T-cell (primary cell): ENCODE measurements at regions not wholly inside any gene's neighbourhood (a gene's known extent, or its start where the extent isn't known, plus 50 kb on each side); places are given as distances from the start of the nearest gene placed in this dataset.

Experiments used
- ATAC-seq, 4 experiments: fragments of 200-7000 bp in 3 of 4; fragments of 150-1000 bp in 1 of 4; cut with Tn5 transposase; replicated peaks in 1 of 4; 1 replicate in 3 of 4; 2 replicates in 1 of 4; pipeline ENCODE4 v1.10.0; 2021; ENCODE audit warnings: moderate library complexity in 3 of 4, mild to moderate bottlenecking in 2 of 4, moderate number of reproducible peaks in 1 of 4
- CTCF ChIA-PET, 2 donors: fragments of 300-600 bp; sonication (Branson Sonifier 250); formaldehyde crosslinking; loops; one replicate each; lab custom pipeline; 2022; ENCODE audit warnings: antibody characterized with exemption in 2 of 2; lab: Charles Lee
- POLR2A ChIA-PET, 2 donors: fragments of 300-600 bp; sonication (Branson Sonifier 250); formaldehyde crosslinking; loops; one replicate each; lab custom pipeline; 2022; ENCODE audit warnings: antibody characterized with exemption in 2 of 2; lab: Charles Lee
- DNase-seq, 35 experiments: peaks; one replicate each; pipeline versions ENCODE4 v3.0.0 to v3.0.0-alpha.2; 2013 to 2023
- H3K27ac ChIP-seq: one replicate; pipeline ENCODE4 v1.5.1; 2013; ENCODE audit warnings: low read length
- H3K27me3 ChIP-seq, 2 experiments: replicated peaks in 1 of 2; 1 replicate in 1 of 2; 2 replicates in 1 of 2; pipeline versions ENCODE4 v1.6.1 to v1.7.0; 2013; ENCODE audit warnings: low read length in 1 of 2, mixed read lengths in 1 of 2; ENCODE audit not compliant: control insufficient read depth in 2 of 2, insufficient read depth in 2 of 2; ENCODE audit errors: extremely low read depth in 1 of 2
- H3K36me3 ChIP-seq, 2 donors: 1 replicate in 1 of 2; 2 replicates in 1 of 2; pipeline versions ENCODE4 v1.6.1 to v1.7.0; 2013; ENCODE audit warnings: low read length in 1 of 2; ENCODE audit not compliant: control insufficient read depth in 2 of 2, insufficient read depth in 1 of 2; ENCODE audit errors: extremely low read depth in 1 of 2
- H3K4me1 ChIP-seq, 2 experiments: 1 replicate in 1 of 2; 2 replicates in 1 of 2; pipeline versions ENCODE4 v1.6.1 to v1.7.0; 2013; ENCODE audit warnings: low read length in 2 of 2, mixed read lengths in 1 of 2; ENCODE audit not compliant: insufficient read depth in 2 of 2, control insufficient read depth in 1 of 2; ENCODE audit errors: extremely low read depth in 1 of 2
- H3K4me3 ChIP-seq, 2 donors: 1 replicate in 1 of 2; 2 replicates in 1 of 2; pipeline versions ENCODE4 v1.5.1 to v1.7.0; 2013; ENCODE audit warnings: mild to moderate bottlenecking in 2 of 2, low read length in 1 of 2, moderate library complexity in 1 of 2; ENCODE audit not compliant: control insufficient read depth in 1 of 2; ENCODE audit errors: extremely low read depth in 1 of 2
- H3K9me3 ChIP-seq: 2 replicates; pipeline ENCODE4 v1.7.0; 2013
- H3K27ac Mint-ChIP-seq, 2 donors: one replicate each; pipeline ENCODE4 v1.8.0; 2020 to 2021; ENCODE audit warnings: mild to moderate bottlenecking in 2 of 2, mixed read lengths in 2 of 2
- H3K27me3 Mint-ChIP-seq, 2 donors: one replicate each; pipeline ENCODE4 v1.8.0; 2021 to 2022; ENCODE audit warnings: mixed read lengths in 2 of 2
- H3K36me3 Mint-ChIP-seq: one replicate; pipeline ENCODE4 v1.8.0; 2021; ENCODE audit warnings: mixed read lengths
- H3K4me1 Mint-ChIP-seq, 3 donors: one replicate each; pipeline ENCODE4 v1.8.0; 2020 to 2022; ENCODE audit warnings: mixed read lengths in 3 of 3, mild to moderate bottlenecking in 1 of 3
- H3K4me3 Mint-ChIP-seq, 3 donors: one replicate each; pipeline ENCODE4 v1.8.0; 2020 to 2022; ENCODE audit warnings: mild to moderate bottlenecking in 3 of 3, mixed read lengths in 3 of 3, moderate library complexity in 3 of 3
- H3K9me3 Mint-ChIP-seq, 3 donors: one replicate each; pipeline ENCODE4 v1.8.0; 2020 to 2022; ENCODE audit warnings: mixed read lengths in 3 of 3
- WGBS: methylation state at CpG from one replicate; pipeline ENCODE4 v1.1.5; 2013; ENCODE audit warnings: missing lambda C conversion rate; ENCODE audit not compliant: insufficient coverage; 5-methylcytosine and 5-hydroxymethylcytosine counted together

DNA sequence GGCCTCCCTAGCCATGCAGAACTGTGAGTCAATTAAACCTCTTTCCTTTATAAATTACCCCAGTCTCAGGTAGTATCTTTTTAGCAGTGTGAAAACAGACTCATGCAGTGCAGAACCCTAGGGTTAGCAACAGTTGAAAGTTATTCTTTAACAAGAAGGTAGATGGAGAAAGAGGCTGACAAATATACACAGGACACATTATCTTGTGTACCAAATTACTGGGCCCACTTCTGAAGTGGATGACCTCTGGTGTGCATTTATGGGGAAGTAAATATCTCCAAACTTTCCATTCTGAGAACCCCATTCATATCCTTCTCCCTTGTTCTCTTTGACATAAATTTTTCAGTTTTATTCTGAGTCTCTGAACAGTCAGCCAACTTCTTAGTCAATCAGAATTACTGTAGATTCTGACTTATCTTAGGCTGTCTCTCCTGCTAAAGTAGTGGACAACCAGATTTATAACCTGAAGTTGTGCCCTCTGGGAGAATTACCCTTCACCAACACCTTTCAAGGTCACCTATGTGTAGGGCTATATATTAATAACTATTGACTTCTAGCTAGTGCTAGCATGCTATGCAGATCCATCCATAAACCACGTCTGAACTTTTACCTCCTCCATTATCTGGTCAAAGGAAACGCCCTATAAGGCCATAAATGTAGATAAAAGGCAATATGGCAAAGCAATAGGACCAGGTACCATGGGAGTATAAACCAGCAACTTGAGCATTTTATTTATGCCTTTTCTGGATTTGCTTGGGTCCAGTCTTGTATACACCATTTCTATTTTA, 72.5 kb upstream of the TAB3 start:
- no peaks in the 10 kb centered on the region for H3K27me3 ChIP-seq
- no peaks in the 10 kb centered on the region for H3K9me3 Mint-ChIP-seq
- H3K36me3 ChIP-seq = no peaks in the 10 kb centered on the region
- H3K27me3 Mint-ChIP-seq = peaks cover 0 to 12% of the 10 kb centered on the region in 2 donors
- H3K4me3 Mint-ChIP-seq = no peak overlapping the region
- no peaks in the 10 kb centered on the region for H3K4me1 Mint-ChIP-seq
- no peak for ATAC-seq
- DNase-seq = no peak
- no peak overlapping the region for H3K27ac Mint-ChIP-seq
- H3K4me1 ChIP-seq = no peaks in the 10 kb centered on the region
- H3K27ac ChIP-seq = no peak overlapping the region
- WGBS = no CpG with 5 or more reads among the region's 2 CpGs
- H3K36me3 Mint-ChIP-seq = no peaks in the 10 kb centered on the region
- H3K4me3 ChIP-seq = no peak overlapping the region
- ChIA-PET CTCF (no interaction called here), POLR2A (no interaction called here)
- H3K9me3 ChIP-seq = no peaks in the 10 kb centered on the region

DNA sequence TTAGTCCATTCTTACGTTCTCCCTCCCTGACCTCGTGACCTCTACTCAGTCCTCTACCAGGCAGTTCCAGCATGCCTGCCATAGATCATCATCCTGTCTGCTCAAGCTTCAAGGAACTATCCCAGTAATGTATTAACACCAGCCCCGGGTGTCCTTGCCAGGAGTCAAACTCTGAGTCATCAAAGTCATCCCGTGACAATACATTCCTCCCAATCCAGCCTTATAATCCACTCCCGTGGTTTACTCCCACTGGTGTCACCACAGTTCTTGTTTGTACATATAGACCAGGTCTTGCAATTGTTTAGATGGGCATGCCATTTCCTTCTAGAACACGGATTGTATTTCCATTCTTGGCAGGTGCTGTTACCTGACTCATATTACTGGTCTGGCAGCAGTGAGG, 68.7 kb upstream of the TAB3 start:
- Histone ChIP-seq H3K27me3 (no peaks in the 10 kb centered on the region), H3K9me3 (no peaks in the 10 kb centered on the region), H3K4me3 (no peak overlapping the region), H3K4me1 (no peaks in the 10 kb centered on the region), H3K36me3 (no peaks in the 10 kb centered on the region), H3K27ac (no peak overlapping the region)
- DNase-seq (no peak), ATAC-seq (no peak)
- POLR2A ChIA-PET = no interaction called here
- CTCF ChIA-PET = no interaction called here
- Mint-ChIP-seq H3K4me3 (no peak overlapping the region), H3K27ac (no peak overlapping the region), H3K4me1 (no peaks in the 10 kb centered on the region), H3K9me3 (no peaks in the 10 kb centered on the region), H3K36me3 (no peaks in the 10 kb centered on the region), H3K27me3 (peaks cover 0 to 3% of the 10 kb centered on the region in 2 donors)
- 83% methylated on average over 2 of the region's 6 CpGs for WGBS

DNA sequence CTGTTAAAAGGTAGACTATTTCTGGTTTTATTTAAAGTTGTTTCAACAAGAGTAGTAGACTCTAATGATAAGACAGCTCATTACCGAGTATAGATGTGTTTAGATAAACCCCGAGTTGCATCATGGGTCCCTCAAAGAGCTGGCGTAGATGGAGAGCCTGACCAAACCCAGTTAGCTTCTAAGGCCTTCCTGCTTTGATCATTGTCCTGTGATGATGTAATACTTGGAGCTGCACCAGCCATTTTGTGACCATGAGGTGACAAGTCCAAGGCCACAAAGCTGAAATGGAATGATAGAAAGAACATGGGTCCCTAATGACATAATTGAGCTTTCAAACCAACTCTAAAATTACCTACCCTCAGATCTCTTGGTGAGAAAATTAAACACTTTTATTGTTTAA, 66.6 kb upstream of the TAB3 start:
- no peak overlapping the region for H3K27ac Mint-ChIP-seq
- no peak overlapping the region for H3K4me3 ChIP-seq
- H3K27ac ChIP-seq = no peak overlapping the region
- ChIA-PET POLR2A (no interaction called here), CTCF (interaction anchor here in 1 of 2 donors (0.5 kb wide), 1 partner anchor 105 kb away, joined by 3 read pairs; no protein-coding TSS in a partner anchor)
- H3K4me3 Mint-ChIP-seq = no peak overlapping the region
- WGBS = 100% methylated on average over 2 of the region's 3 CpGs
- H3K9me3 Mint-ChIP-seq = no peaks in the 10 kb centered on the region
- H3K27me3 Mint-ChIP-seq = peaks cover 0 to 3% of the 10 kb centered on the region in 2 donors
- H3K9me3 ChIP-seq = no peaks in the 10 kb centered on the region
- H3K36me3 ChIP-seq = no peaks in the 10 kb centered on the region
- no peaks in the 10 kb centered on the region for H3K4me1 Mint-ChIP-seq
- DNase-seq (no peak), ATAC-seq (no peak)
- H3K27me3 ChIP-seq = no peaks in the 10 kb centered on the region
- no peaks in the 10 kb centered on the region for H3K36me3 Mint-ChIP-seq
- H3K4me1 ChIP-seq = no peaks in the 10 kb centered on the region

DNA sequence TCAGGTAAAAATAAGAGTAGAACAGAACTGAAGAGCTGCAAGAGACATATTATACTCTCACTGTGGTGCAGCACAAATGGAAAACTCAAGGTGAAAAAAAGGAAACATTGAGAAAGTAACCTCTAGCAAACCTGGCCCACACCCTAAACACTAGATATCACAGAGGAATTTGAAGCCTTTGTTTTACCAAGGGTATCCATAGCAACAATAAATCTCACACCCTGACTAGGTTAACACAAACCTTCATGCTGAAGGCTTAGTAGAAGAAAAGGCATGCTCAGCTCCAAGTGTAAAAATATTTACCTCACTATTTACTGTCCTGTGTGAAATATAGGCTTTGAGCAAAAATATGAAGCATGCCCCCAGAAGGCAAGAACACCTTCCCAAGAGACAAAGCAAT, 61.9 kb upstream of the TAB3 start:
- CTCF ChIA-PET = no interaction called here
- Mint-ChIP-seq H3K27ac (no peak overlapping the region), H3K4me1 (no peaks in the 10 kb centered on the region)

DNA sequence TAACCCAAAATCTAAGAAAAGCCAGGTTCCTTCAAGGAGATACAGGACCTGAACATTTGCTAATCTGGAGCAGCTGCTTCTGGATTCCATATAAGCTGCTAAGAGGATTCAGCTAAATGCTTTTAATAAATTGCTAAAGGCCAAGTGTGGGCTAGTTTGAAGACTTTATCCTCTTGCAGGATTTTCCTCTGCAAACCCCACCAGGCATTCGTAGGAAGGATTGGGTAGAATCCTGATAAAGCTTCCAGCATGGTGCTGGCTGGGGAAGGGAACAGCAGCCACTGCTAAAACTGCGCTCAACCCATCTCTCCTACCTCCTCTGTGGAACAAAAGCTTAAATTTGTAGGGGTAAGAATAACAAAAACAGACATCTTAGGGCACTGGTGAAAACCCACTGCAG, 61.3 kb upstream of the TAB3 start:
- no peaks in the 10 kb centered on the region for H3K36me3 ChIP-seq
- H3K27ac ChIP-seq = no peak overlapping the region
- Mint-ChIP-seq H3K27ac (no peak overlapping the region), H3K27me3 (peaks cover 0 to 14% of the 10 kb centered on the region in 2 donors), H3K4me1 (no peaks in the 10 kb centered on the region), H3K9me3 (no peaks in the 10 kb centered on the region), H3K36me3 (no peaks in the 10 kb centered on the region), H3K4me3 (no peak overlapping the region)
- no peaks in the 10 kb centered on the region for H3K4me1 ChIP-seq
- no peaks in the 10 kb centered on the region for H3K9me3 ChIP-seq
- ATAC-seq (no peak), DNase-seq (no peak)
- WGBS = no CpG with 5 or more reads among the region's 2 CpGs
- POLR2A ChIA-PET = no interaction called here
- no peaks in the 10 kb centered on the region for H3K27me3 ChIP-seq
- CTCF ChIA-PET = no interaction called here
- H3K4me3 ChIP-seq = no peak overlapping the region

More for the DNA sequence above, 61.9 kb upstream of the TAB3 start:
- Histone ChIP-seq H3K4me3 (no peak overlapping the region), H3K36me3 (no peaks in the 10 kb centered on the region), H3K27ac (no peak overlapping the region), H3K4me1 (no peaks in the 10 kb centered on the region), H3K9me3 (no peaks in the 10 kb centered on the region), H3K27me3 (no peaks in the 10 kb centered on the region)
- H3K9me3 Mint-ChIP-seq = no peaks in the 10 kb centered on the region
- ATAC-seq = no peak
- H3K4me3 Mint-ChIP-seq = no peak overlapping the region
- POLR2A ChIA-PET = no interaction called here
- peaks cover 0 to 14% of the 10 kb centered on the region in 2 donors for H3K27me3 Mint-ChIP-seq
- H3K36me3 Mint-ChIP-seq = no peaks in the 10 kb centered on the region
- DNase-seq = no peak

DNA sequence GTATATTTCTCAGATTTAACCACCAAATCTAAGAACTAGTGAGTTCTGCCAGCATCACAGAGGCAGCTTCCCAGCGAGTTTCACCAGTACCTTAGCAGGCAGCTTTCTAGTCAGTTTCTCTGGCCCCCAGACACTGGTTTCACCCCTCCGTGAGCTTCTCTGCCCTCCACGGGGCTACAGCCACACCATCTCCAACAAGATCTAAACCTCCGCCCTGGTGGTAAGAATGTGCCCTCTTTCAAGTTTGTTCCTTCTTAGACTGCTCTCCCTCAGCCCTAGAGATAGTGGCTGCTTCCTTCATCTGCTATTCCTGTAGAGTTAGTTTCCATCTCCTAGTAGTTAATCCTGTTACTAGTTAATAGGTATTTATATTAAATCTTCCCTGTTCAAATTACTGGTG, 60.5 kb upstream of the TAB3 start:
- no peaks in the 10 kb centered on the region for H3K9me3 ChIP-seq
- no peak overlapping the region for H3K4me3 ChIP-seq
- peaks cover 0 to 14% of the 10 kb centered on the region in 2 donors for H3K27me3 Mint-ChIP-seq
- no peaks in the 10 kb centered on the region for H3K4me1 Mint-ChIP-seq
- ChIA-PET CTCF (no interaction called here), POLR2A (no interaction called here)
- ATAC-seq (no peak), DNase-seq (no peak)
- H3K27me3 ChIP-seq = no peaks in the 10 kb centered on the region
- no peaks in the 10 kb centered on the region for H3K9me3 Mint-ChIP-seq
- H3K27ac ChIP-seq = no peak overlapping the region
- no peak overlapping the region for H3K4me3 Mint-ChIP-seq
- H3K4me1 ChIP-seq = no peaks in the 10 kb centered on the region
- H3K36me3 Mint-ChIP-seq = no peaks in the 10 kb centered on the region
- no CpG with 5 or more reads among the region's 4 CpGs for WGBS
- H3K27ac Mint-ChIP-seq = no peak overlapping the region
- no peaks in the 10 kb centered on the region for H3K36me3 ChIP-seq

DNA sequence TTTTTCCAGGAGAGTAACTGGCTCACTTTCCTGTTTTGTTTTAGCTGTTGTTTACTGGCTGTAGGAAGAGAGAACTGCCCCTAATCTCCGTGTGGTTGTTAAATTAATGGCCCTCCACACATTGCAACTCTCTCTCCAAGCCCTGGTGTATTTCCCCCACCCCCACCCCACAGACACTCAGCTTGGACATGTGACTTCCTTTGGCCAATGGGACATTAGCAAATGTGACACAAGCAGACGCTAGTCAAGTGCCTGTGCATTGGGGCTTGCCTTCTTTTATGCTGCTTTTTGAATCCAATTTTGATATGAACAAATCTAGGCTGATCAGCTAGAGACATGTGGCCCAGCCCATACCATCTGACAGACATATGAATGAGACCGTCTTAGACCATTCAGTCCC, 59.6 kb upstream of the TAB3 start:
- no peak overlapping the region for H3K4me3 ChIP-seq
- POLR2A ChIA-PET = no interaction called here
- Mint-ChIP-seq H3K27me3 (peaks cover 0 to 14% of the 10 kb centered on the region in 2 donors), H3K9me3 (no peaks in the 10 kb centered on the region), H3K27ac (no peak overlapping the region), H3K4me3 (no peak overlapping the region), H3K4me1 (no peaks in the 10 kb centered on the region), H3K36me3 (no peaks in the 10 kb centered on the region)
- DNase-seq (no peak), ATAC-seq (no peak)
- H3K36me3 ChIP-seq = no peaks in the 10 kb centered on the region
- no peaks in the 10 kb centered on the region for H3K9me3 ChIP-seq
- no peaks in the 10 kb centered on the region for H3K27me3 ChIP-seq
- H3K27ac ChIP-seq = no peak overlapping the region
- 40% methylated on average over 1 of the region's 3 CpGs for WGBS
- CTCF ChIA-PET = no interaction called here
- no peaks in the 10 kb centered on the region for H3K4me1 ChIP-seq
